ENCODE measurements at regions not wholly inside any gene's neighbourhood (a gene's known extent, or its start where the extent isn't known, plus 50 kb on each side); places are given as distances from the start of the nearest gene placed in this dataset.

DNA sequence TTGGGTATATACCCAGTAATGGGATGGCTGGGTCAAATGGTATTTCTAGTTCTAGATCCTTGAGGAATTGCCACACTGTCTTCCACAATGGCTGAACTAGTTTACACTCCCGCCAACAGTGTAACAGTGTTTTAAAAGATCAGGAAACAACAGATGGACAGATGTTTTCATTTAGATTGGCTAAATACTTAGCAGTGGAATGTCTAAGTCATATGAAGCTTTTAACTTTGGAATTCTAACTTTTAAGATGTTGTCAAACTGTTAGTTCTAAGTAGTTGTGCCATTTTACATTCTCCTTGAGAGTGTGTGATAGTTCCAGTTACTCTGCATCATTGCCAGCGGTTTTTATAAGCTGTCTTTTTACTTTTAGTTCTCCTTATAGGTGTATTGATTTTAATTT, 688.8 kb downstream of the SEMA5A start:
- TF ChIP-seq, protein P1, sequence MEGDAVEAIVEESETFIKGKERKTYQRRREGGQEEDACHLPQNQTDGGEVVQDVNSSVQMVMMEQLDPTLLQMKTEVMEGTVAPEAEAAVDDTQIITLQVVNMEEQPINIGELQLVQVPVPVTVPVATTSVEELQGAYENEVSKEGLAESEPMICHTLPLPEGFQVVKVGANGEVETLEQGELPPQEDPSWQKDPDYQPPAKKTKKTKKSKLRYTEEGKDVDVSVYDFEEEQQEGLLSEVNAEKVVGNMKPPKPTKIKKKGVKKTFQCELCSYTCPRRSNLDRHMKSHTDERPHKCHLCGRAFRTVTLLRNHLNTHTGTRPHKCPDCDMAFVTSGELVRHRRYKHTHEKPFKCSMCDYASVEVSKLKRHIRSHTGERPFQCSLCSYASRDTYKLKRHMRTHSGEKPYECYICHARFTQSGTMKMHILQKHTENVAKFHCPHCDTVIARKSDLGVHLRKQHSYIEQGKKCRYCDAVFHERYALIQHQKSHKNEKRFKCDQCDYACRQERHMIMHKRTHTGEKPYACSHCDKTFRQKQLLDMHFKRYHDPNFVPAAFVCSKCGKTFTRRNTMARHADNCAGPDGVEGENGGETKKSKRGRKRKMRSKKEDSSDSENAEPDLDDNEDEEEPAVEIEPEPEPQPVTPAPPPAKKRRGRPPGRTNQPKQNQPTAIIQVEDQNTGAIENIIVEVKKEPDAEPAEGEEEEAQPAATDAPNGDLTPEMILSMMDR (conservative IDR thresholded peaks at IDR 0.05; ENCODE audit: low read depth, low read length): no peak
- no peak for DNase-seq (ENCODE audit: low read depth)
- no peak overlapping the region for H3K4me3 ChIP-seq (ENCODE audit: low read depth, low read length)

DNA sequence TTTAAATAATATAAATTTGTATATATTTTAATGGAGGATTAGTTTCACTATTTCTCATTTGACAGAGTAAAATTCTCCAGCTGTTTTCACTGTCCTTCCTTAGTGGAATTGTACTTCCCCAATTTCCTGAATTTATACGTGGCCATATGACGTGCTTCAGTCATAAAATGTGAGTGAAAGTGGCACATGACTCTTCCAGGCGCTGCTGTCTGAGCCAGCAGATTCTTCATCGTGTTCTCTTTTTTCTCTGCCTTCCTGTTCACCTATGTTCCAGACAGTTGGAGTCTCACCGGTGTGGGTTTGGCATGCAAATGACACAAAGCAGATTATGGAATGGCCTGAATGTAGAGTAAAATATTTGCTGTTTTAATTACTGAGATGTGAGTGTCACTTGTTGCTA, 684.1 kb downstream of the SEMA5A start:
- TF ChIP-seq, protein P1 (conservative IDR thresholded peaks at IDR 0.05; ENCODE audit: low read depth, low read length): no peak
- H3K4me3 ChIP-seq (ENCODE audit: low read depth, low read length): no peak overlapping the region
- DNase-seq (ENCODE audit: low read depth): no peak

DNA sequence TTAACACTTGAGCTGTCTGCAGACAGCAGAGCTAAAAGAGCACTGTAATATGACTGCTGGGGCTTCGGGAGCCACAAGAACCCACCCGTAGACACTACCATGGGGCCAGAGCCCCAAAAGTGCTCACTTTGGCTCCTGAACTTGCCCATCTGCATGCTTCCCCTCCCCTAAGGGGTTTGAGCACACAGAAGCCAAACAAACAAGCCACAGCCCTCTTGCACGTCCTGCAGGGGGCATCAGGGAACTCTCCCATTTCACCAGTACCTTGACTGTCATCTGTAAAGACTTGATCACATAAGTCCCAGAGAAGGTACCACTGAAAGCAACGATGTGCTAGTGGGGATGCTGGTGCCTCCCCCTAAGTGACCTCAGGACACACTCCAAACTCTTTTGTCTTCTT, 681.8 kb downstream of the SEMA5A start:
- no peak overlapping the region for H3K4me3 ChIP-seq (ENCODE audit: low read depth, low read length)
- peak; percentile 58 for DNase-seq (ENCODE audit: low read depth)
- TF ChIP-seq, protein P1 (conservative IDR thresholded peaks at IDR 0.05; ENCODE audit: low read depth, low read length): peak; percentile 68

DNA sequence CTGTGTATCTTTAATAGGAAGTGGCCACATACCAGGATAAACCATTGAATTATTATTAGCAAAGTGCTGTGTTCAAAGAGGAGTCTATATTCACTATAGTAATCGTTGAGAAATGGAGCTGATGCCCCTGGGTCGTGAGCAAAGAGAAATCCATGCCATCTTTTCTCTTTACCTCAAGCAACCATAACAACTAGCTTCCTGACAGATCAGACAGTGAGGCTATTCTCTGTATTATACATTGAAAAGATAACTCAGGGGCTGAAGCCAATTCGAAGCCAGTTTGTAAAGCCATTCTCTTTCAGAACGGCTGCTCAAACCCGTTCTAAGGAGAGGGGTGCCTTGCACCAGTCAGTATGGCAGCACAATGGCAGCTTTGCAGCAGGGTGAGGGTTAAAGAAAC, 680.6 kb downstream of the SEMA5A start:
- H3K4me3 ChIP-seq (ENCODE audit: low read depth, low read length): no peak overlapping the region
- TF ChIP-seq, protein P1 (conservative IDR thresholded peaks at IDR 0.05; ENCODE audit: low read depth, low read length): no peak
- no peak for DNase-seq (ENCODE audit: low read depth)

DNA sequence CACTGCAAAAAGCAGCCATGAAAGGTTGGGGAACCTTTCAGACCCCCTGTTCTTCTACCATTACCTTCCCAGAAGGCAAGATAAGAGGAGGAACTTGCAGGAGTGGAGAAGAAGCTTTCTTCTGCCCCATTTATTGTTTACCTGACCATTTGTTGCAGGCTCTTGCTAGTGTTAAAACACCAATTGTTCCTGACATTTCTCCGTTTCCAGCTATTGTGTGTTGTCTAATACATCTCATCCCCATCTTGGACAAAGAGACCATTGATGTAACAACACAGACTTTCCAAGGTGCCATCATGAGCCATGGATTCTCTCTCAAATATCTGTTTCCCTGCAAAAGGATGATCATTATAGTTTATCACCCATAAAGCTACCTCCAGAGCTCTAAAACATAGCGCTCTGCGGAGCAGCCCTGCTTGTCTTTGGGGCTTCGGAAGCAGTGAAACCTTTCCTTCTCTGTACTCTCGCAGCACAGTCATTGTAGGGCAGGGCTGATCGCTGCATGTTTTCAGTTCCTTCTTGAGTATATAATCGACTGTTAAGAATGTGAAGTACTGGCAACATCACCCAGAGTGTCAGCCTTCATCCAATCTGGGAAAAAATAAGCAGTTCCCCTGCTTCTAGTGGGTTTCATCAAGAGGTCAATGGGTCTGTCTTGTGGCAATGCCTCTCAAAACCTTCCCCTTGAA, 680.0 kb downstream of the SEMA5A start:
- H3K4me3 ChIP-seq (ENCODE audit: low read depth, low read length): no peak overlapping the region
- TF ChIP-seq, protein P1 (conservative IDR thresholded peaks at IDR 0.05; ENCODE audit: low read depth, low read length): no peak
- DNase-seq (ENCODE audit: low read depth): no peak

DNA sequence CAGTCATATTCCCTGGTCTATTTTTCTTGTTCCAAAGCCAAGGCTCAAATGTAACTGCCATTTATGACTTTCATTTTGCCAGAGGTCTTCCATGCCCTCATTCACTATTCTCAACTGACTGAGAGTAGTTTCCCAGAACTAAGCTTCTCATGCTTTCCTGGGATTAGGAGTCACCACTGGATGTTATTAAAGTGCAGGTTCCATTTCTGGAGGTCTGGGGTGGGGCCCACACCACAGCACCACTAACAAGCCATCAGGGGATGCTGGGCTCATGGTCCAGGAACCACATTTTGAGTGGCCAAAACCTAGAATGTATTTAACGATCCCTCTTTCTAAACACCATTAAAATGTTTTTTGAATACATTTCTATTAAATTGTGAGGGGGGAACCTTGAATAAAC, 677.6 kb downstream of the SEMA5A start:
- DNase-seq (ENCODE audit: low read depth): no peak
- no peak overlapping the region for H3K4me3 ChIP-seq (ENCODE audit: low read depth, low read length)

DNA sequence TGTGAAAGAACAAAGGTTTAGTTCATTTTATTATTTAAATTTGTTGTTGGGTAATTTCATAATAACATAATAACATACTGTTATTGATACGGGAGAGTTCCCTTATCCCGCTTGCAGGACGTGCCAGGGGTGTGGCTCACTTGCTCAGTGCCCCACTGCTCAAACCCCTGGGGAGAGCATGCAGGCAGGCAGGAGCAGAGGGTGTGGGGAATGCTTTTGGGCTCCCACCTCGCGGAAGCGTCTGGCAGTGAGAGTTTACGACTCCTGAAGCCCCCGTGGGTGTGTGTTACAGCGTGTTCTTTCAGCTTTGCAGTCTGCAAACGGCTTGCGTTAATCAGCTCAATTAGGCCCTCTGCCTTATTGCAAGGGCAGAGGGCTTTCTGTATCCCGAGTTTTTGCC, 675.9 kb downstream of the SEMA5A start:
- TF ChIP-seq, protein P1 (conservative IDR thresholded peaks at IDR 0.05; ENCODE audit: low read depth, low read length): no peak
- no peak for DNase-seq (ENCODE audit: low read depth)
- no peak overlapping the region for H3K4me3 ChIP-seq (ENCODE audit: low read depth, low read length)

More for the DNA sequence above, 677.6 kb downstream of the SEMA5A start:
- TF ChIP-seq, protein P1 (conservative IDR thresholded peaks at IDR 0.05; ENCODE audit: low read depth, low read length): no peak

Measured in choroid plexus epithelial cell (primary cell).